ENCODE measurements at regions not wholly inside any gene's neighbourhood (a gene's known extent, or its start where the extent isn't known, plus 50 kb on each side); places are given as distances from the start of the nearest gene placed in this dataset.
"Not testable (repeated sequence)": the region's sequence is repeated elsewhere in the genome, so short reads cannot be mapped to it uniquely, and the experiment has no call there.

DNA sequence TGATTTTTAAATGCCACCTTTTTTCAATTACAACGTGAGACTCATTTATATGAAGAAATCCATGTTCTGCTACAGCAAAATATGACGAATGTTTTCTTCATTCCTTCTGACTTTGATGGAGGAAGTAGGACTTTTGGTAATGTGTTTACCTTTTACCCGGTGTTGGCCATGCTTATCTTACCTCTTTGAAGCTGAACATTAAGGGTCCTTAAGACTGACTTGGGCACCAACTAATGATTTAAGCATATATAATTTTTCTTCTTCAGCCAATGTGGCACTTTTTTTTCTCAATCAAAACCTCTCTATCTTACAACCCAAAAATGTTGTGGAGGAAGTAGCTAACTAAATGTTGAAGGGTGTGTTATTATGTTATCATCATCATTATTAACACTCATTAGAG is 337.5 kb downstream of the EPHA7 start:
- DNase-seq: no peak

DNA sequence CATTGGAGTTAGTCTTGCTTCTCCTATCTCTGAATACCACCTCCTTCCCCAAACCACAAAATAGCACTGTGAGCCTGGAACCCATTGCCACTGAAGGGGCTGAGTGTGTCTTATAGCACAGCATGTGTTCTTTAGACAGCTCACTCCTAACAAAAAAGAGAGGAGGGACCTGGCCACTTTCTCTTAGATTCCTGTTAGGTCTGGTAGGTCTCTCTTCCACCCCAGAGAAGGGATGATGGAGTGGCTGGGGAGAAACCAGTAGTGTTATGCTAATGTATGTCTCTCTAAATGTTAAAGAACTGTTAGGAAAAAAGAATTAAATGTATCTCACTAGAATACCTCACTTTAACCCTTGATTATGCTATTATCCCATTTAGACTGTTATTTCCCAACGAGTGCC is 340.3 kb downstream of the EPHA7 start:
- DNase-seq: no peak

DNA sequence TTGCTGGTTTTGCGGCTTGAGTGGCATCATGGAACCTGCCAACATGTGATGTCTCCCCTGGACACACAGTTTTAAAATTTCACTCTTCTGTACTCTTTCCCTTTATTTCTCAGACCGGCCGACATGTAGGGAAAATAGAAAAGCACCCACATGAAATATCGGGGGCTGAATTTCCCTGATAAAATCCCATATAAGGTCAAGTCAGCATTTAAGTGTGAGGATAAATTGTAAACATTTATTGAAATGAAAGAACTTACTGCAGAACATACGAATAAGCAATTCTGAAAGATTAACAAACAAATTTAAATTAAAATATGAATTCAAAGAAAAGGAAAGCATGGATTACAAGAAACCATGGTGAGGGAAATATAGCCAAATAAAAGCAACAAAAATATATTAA is 345.5 kb downstream of the EPHA7 start:
- DNase-seq: no peak

DNA sequence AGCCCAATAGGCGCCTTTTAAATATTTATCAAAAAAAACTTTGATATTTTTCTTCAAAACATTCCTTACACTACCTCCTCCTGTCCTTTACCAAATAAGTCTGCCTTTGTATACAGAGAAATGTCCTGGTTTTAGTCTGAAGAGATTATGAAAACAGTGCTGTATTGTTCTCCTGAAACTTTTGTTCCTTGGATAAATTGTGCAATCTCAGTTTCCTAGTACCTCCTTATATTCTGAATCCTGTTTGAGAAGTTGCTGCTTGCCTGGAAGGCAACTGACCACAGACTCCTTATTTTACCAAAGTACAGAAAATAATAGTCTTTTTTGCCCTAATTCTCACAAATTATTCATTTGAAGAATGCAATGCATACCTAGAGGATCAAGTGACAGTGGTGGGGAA is 349.5 kb downstream of the EPHA7 start:
- DNase-seq: no peak

DNA sequence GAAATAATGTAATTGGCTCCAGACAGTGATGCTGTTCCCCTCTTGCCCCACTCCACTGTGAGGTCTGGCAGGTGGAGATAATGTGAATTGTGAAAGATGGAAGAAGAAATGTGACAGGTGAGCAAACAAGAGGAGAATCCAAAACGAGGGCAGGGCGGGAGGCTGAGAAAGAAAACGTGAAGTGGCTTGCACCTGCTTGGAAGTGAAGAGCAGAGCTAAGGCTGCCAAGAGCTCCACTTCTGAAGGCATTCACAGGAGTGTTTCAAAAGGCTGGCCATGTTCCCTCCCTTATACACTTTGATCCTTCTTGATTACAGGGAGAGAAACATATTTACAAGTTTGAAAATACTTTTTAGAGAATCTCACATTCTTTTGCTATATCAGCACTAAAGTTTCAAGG is 359.4 kb downstream of the EPHA7 start:
- peak; percentile 23 for DNase-seq

DNA sequence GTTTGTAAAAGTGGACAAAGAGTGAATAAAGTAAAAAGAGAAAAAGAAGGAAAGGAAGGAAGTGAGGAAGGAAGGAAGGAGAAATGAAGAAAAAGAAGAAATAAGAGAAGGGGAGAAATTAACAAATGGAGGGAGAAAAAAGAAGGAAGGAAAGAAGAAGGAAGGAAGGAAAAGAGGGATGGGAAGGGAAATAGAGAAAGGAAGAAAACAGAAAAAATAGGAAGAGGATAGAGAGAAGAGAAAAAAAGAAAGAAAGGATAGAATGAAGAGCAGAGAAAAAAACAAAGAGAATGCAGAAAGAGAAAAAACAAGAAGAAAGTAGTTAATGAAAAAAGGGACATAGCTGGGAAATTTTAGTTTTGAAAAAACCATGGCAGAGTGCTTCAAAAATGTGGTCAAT is 361.8 kb downstream of the EPHA7 start:
- no peak for DNase-seq

DNA sequence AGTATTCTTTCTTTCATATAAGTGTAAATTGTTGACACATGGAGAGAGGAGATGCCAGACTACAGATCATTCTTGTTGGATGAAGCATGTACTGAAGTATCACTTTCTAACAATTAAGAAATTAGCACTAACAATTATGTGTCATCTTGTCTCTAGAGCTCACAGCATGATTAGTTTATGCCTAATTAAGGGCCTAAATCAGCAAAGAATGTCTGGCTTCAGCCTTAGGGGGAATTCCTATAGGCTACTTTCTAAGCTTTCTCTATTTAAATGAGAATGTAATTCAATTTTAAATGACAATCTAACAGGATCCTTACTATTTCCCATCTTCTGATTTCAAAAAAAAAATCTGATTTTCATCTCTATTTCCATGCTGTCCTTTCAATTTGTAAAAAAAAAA is 371.0 kb downstream of the EPHA7 start:
- DNase-seq: no peak

DNA sequence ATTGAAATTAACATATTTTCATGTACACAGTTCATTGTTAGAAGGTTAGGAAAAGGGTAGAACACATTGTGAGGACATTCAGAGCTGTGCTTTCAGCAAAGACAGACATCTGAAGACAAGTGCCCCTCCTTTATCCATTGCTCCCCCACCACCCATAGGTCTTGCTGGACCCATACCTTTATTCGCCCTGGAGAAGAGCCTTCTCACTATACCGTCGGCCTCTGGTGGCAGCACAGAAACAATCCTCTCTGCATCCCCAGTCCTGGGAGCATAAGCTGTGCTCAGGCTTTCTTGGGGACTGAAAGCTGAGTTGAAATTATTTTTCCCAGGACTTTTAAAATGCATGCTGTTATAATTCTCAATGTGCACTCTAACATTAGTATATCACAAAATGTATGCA is 372.3 kb downstream of the EPHA7 start:
- DNase-seq: no peak

DNA sequence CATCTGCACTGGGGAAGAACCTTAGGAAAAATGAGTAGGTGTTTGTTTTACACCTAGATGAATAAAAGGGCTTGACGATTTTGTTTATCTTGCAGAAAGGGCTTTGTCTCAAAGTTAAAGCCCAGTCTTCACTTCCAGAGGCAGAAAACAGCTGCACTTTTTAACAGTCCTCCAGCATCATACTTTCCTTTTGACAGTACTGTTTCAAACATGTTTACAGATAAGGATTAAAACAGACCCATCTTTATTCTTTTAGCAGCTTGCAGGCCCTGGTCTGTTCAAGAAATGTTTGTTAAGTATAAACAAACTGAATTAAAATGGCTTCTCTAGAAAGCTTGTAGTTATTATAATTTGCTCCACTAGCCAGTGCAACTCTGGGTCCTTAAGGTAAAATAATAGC is 374.2 kb downstream of the EPHA7 start:
- DNase-seq: no peak

DNA sequence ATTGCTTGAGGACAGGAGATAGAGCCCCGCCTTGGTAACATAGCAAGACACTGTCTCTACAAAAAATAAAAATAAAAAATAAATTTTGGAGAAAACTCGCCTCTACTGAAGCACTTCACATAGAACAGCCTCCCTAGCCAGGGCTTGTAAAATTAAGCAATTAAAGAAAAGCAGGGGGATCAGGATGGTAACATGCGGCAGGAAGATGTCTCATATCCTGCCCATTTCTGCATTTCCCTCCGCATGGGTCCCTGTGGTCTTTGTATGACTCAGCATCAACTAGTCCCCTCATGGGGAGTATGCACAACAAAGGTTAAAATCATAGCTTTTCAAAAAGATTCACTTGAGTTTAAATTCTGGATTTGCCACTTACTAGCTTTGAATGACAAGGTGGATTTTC is 379.0 kb downstream of the EPHA7 start:
- no peak for DNase-seq

DNA sequence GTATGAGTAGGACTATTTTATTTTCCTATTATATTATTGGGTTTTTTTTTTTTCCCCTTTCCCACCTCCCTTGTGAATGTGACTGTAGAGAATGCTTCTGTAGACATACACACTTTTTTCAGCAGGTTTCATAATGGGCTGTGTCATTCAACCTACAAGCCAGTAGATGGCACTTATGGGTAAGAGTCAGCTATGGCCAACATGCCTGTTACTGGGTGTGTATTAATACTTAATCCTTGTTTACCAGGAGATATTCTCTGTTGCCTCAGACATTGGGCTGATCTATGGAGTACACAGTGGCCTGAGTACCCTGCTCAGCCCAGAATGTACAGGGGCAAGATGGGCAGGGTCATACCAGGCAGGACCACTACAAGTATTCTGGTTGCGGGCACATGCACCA is 382.5 kb downstream of the EPHA7 start:
- no peak for DNase-seq

DNA sequence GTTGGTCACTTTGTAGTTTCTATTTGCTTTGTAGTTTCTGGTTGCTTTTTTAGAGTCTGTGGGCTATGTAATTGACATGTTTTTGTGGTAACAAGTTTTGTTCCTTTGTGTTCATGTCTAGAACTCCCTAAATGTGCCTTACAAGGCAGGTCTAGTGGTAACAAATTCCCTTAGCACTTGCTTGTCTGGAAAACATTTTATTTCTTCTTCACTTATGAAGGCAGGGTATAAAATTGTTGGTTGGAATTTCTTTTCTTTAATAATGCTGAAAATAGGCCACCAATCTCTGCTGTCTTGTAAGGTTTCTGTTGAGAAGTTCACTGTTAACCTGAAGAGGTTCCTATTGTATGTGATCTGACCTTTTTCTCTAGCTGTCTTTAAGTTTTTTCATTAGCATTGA is 383.6 kb downstream of the EPHA7 start:
- DNase-seq: no peak

DNA sequence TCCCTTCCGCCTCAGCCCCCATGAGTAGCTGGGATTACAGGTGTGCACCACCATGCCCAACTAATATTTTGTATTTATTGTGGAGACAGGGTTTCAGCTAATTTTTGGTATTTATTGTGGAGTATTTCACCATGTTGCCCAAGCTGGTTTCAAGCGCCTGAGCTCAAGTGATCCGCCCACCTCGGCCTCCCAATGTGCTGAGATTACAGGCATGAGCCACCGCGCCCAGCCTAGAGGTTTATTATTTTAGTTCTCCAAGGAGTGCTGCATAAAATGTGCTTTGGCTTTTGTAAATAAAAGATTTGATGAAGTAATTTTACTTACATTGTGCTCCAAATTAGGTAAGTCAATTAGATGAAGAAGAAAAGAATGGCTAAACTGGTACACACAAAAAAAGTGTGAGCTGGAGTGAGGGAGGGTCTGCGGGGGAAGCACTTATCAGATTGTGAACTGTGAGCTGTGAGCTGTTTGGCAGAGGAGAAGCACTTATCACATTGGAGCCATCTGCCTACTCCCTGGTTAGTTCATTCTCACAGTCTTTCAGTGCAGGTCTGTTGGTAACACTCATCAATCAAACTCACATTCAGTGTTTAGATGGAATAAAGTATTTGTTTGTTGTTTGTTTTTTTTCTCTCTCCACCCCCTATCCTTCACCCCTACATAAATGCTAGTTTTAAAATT is 398.0 kb downstream of the EPHA7 start:
- no peak for DNase-seq

DNA sequence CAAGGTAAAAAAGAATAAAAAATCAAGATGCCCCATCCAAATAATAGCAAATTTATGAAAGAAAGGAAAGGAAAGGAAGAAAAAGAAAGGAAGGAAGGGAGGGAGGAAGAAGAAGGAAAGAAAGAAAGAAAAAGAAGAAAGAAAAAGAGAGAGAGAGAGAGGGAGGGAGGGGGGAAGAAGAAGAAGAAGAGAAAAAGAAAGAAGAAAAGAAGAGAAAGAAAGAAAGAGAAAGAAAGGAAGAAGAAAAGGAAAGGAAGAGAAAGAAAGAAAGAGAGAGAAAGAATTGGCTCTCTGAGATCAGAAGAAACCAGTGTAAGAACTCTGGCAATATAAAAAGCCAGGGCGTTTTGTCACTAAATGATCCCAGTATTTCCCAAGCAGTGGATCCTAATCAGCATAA is 401.7 kb downstream of the EPHA7 start:
- no peak for DNase-seq

DNA sequence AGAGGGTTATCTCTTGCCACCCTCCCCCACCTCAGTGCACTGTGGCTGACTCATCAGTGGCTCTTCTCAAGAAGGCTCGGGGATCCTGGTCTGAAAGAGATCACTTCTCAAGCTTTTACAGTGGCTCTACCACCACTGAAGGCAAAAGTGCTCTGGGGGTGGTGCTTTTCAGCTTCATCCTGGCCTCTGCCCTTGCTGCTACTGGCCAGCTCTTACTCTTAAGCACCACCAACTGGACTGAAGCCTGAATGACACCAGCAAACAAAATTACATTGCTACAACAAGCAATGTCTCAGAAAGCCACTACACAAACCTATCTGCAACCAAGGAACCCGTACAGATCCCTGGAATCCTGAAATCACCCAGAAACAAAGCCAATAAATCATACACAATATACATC is 402.1 kb downstream of the EPHA7 start:
- no peak for DNase-seq

DNA sequence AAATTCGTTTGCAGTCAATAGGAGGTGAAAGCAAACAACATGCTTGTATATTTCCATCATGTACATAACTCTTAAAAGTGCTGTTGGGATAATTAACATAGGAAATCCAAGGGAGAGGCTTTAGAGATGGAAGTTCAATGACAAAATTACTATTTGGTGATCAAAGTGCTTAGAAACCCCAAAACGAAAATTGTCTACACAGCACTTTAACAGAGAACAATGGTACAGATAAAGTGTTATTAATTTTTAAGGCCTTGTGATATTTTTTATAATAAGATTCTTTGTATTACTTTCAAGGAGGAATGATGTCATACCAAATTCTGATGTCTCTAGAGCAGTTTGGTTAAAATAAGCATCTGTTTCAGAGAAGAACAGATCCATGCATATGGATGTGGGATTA is 406.3 kb downstream of the EPHA7 start:
- no peak for DNase-seq

DNA sequence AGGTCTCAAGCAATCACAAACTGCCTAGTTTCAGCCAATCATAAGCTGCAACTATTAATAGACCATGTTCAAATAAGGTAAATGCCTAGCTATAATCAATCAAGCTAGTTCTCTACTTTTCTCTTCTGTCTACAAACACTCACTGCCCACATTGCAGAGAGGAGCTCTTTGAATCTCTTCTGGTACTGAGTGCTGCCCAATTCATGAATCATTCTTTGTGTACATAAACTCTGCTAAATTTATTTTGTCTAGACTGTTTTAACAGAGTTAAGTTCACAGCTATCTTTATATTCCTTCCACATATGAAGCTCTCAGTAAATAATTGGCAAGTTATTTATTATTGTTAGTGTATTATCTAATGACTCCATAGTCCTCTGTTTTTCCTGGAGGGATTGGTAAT is 411.0 kb downstream of the EPHA7 start:
- DNase-seq: no peak

DNA sequence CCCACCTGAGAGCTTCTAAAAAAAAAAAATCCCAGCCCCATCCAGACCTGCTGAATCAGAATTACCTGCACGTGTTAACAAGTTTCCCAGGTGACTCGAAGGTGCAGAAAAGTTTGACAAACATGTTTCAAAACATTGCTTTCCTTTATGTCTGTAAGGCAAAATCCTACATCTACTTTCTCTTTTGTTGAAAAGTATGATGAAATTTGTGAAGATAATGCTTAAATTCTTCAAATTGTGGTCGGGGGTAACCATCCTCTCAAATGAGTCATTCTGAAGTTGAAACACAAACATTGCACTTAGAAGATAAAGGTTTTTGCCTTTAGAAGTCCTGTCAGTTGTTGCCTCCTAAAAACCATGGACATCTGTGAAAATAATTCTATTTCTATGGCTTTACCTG is 429.7 kb downstream of the EPHA7 start:
- DNase-seq: no peak

DNA sequence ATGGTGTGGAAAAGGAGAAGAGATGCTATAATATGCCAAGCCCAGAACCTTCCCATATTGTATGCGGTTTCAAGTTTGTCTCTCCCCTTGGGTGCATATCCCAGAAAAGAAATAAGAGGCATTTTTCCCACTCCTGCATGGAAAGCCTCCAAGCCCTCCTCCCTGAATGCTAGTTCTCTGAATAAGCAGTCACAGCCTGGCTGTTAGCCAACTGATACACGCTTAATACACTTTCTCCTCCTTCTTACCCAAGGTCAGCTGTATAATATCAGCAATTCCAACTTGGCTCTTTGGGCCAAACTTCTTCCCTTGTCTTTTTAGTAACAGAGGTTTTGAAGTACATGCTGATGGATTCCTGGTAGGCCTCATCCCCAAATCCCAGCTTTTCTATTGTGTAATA is 440.1 kb downstream of the EPHA7 start:
- no peak for DNase-seq

DNA sequence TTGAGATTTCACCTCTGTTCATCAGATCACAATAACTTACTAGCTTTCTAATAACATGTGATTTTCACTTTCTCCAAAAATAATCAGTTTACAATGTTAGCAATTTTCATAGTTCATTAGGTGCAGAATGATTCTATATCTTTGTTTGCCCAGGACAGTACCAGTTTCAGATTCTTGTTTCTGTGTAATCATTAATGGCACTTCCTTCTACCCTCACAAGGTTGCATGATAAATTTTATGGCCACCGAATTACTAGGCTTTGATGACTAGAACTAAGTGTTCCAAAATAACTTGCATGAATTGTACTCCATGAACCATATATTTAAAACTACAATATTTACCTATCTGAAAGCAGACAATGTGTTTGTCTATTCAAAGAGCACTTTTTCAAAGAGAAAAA is 442.3 kb downstream of the EPHA7 start:
- no peak for DNase-seq

DNA sequence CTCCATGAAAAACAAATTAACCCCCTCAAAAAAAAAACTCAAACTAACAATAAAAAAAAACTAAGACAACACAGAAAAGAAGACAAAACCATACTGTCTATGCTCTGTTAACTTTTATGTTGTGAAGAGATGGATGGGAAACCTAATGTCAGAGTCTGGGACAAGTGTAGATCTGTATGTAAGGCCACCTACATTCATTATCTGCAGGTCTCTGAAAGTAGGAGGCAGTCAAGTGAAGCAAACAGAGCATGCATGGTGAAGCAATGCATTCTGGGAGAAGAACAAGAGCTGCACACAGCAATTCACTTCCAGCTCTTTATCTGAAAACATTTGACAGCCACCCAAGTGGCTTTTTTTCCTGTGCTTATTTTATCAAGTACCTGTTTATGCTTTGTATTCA is 452.0 kb downstream of the EPHA7 start:
- DNase-seq: no peak

DNA sequence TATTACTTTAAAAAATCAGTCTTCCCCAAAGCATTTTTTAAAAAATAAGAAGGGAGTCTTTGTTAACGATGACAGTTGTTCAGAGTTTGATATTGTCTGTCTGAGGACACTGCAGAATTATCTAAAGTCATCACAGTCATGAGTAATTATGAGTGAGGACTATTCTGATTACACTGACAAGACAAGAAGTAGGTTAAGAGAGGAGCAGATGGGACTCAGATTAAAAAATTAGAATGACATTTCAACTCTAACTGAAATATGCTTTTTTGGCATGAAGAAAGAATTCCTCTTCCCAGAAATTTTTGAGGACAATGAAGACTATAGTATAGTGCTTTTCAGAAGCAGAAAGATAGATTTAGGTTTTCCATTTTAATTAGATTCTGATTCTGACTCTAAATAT is 456.5 kb downstream of the EPHA7 start:
- DNase-seq: no peak

DNA sequence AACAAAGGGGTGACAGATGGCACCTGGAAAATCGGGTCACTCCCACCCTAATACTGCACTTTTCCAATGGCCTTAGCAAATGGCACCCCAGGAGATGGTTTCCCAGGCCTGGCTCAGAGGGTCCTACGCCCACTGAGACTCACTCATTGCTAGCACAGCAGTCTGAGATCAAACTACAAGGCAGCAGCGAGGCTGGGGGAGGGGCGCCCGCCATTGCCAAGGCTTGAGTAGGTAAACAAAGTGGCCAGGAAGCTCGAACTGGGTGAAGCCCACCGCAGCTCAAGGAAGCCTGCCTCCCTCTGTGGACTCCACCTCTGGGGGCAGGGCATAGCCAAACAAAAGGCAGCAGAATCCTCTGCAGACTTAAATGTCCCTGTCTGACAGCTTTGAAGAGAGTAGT is 467.2 kb downstream of the EPHA7 start:
- not testable (repeated sequence) for DNase-seq

DNA sequence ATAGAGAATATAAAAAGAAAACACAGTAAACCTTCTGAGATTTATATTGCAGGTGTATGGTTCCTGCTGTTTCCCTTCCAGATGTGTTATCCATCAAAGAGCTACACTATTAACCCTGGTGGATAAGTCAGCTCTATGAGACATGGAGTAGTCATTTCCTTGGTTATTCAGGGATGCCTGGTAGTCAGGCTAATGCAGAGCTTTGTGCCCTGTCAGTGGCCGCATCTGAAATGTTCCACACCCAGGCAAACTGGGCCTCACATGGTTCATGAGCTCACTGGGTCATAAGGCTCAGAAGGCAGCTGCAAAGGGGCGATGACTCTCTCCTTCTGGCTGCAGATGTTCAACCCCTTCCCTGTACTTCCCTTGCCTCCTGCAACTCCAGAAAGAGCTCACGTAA is 473.6 kb downstream of the EPHA7 start:
- no peak for DNase-seq

DNA sequence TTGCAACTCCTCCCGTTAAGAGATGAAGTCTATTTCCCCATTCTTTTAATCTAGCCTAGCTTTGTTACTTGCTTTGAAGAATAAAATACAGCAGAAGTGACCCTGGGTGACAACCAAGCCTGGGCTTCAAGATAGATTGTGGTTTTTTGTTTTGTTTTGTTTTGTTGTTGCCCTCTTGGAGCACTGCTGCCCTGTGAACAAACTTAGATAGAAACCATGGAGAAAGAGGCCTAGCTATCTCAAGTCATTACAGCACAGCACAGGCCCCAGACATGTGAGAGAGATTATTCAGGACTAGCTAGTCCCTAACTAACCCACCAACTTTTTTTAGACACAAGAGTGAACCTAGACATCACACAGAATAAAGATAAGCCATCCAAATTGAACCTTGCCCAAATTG is 475.2 kb downstream of the EPHA7 start:
- no peak for DNase-seq

DNA sequence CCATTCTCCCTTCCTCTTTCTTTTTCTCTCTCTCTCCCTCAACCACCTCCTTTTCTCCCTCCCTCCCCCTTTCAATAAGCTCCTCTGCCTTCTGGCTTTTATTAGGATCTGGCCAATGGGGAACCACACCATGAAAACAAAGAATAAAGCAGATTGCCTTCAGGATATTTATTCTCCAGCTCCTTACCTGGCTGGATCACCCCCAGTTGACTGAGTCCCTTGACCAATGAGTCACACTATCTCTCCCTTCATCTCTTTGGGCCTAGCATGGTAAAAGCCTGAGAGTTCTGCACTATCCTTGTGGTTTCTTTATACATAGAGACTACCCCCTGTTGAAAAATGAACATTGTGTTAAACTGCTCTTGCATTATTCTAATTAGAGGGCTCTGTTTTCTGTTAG is 476.8 kb downstream of the EPHA7 start:
- no peak for DNase-seq

All from DMS153 (cell line).